Stimulated activated CD4-positive, alpha-beta T cell treated with anti-CD3 and anti-CD28 coated beads, Interleukin-2, amount 100 ng/mL, for 24 hours (primary cell): ENCODE measurements at regions not wholly inside any gene's neighbourhood (a gene's known extent, or its start where the extent isn't known, plus 50 kb on each side); places are given as distances from the start of the nearest gene placed in this dataset.

Experiments
- DNase-seq, 2 donors: peaks; one replicate each; pipeline ENCODE4 v3.0.0-alpha.2; 2020

DNA sequence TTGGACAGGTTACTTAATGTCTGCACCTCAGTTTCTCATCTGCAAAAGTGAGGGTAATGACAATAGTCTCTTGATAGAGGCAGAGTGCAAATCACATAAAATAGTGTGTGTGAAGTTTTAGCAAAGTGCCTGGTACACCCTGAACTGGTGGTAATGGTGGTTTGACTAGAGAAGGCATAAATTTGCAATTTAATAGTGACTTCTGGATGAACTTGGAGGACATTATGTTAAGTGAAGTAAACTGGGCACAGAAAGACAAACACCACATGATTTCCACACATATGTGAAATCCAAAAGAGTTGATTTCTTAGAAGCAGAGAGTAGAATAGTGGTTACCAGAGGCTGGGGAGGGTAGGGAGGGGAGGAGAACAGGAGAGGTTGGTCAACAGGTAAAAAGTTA is 54.8 kb upstream of the FUT8 start:
- no peak for DNase-seq

DNA sequence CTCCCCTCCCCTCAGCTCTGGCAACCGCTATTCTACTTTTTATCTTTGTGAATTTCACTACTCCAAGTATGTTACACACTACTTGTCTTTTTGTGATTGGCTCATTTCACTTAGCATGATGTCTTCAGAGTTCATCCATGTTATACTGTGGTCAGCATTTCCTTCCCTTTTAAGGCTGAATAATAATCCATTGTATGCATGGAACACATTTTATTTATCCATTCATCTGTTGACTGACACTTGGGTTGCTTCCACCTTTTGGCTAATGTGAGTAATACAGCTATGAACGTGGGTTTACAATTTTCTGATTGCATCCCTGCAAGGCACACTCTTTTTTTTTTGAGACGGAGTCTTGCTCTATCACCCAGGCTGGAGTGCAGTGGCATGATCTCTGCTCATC is 53.0 kb upstream of the FUT8 start:
- no peak for DNase-seq

DNA sequence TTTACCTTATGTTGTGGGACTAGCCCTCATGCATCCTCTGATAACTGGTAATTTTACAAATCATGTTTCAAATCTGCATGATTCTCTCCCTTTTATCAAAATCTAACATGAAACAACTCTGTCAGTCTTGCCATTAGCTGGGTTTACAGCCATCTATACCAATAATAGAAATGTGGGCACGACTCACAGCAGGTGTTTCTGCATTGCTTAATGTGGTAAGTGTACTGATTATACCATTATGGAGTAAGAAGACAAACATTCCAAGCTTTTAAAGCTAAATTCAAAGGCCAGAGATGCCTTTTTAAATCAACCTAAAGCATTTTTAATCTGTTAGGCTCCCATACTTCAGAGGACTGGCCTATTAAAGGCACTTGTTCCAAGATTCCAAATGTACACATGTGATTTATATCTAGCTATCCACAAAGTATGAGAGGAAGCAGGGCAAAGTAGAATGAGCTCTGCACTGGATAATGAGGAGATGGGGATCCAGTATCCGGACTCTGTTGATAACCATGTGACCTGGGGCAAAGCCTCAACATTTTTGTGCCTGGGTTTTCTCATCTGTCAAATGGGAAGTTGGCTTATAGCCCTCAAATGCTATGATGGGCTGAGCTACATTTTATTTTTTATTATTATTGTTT is 52.3 kb upstream of the FUT8 start:
- DNase-seq = no peak

DNA sequence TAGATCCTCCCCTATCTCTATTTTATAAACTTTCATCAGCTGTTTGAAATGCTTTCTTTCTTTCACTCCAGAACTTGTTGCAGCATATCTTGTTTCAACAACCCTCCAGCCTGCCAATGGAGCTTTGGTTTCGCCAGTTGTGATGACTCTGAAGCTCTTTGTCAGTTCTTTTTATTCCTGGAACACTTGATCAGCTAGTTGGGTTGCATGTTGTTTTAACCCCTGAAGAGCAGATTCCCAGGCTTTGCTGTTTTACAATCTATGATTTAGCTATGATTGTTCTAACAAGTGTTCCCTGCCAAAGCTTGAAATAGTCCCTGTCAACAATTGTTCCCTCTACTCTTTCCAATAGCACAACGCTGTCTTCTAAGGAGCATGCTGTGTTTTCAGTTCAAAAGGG is 50.6 kb upstream of the FUT8 start:
- no peak for DNase-seq
